ENCODE measurements at regions not wholly inside any gene's neighbourhood (a gene's known extent, or its start where the extent isn't known, plus 50 kb on each side); places are given as distances from the start of the nearest gene placed in this dataset.
"Not testable (repeated sequence)": the region's sequence is repeated elsewhere in the genome, so short reads cannot be mapped to it uniquely, and the experiment has no call there.

- not testable (repeated sequence) for TF ChIP-seq CTCF (tag by site-specific recombination; IDR thresholded peaks at IDR 0.05); ZNF157 (tag by site-specific recombination; IDR thresholded peaks at IDR 0.05); REPIN1 (tag by site-specific recombination; IDR thresholded peaks at IDR 0.05; ENCODE audit: low read depth); PRDM4 (tag by site-specific recombination; IDR thresholded peaks at IDR 0.05); ZNF138 (tag by site-specific recombination; IDR thresholded peaks at IDR 0.05; ENCODE audit: borderline replicate concordance)
Measured at GRCh38 chr4:137868067-137868466, 335.8 kb upstream of the PCDH18 start.

All from HEK293 (cell line).